GM21447 (cell line): ENCODE measurements at regions not wholly inside any gene's neighbourhood (a gene's known extent, or its start where the extent isn't known, plus 50 kb on each side); places are given as distances from the start of the nearest gene placed in this dataset.

ENCODE experiments used
- ATAC-seq: cut with Tn5 transposase; IDR thresholded peaks from one replicate; pipeline ENCODE4 v1.9.1; 2021; ENCODE audit not compliant: unreplicated experiment

DNA sequence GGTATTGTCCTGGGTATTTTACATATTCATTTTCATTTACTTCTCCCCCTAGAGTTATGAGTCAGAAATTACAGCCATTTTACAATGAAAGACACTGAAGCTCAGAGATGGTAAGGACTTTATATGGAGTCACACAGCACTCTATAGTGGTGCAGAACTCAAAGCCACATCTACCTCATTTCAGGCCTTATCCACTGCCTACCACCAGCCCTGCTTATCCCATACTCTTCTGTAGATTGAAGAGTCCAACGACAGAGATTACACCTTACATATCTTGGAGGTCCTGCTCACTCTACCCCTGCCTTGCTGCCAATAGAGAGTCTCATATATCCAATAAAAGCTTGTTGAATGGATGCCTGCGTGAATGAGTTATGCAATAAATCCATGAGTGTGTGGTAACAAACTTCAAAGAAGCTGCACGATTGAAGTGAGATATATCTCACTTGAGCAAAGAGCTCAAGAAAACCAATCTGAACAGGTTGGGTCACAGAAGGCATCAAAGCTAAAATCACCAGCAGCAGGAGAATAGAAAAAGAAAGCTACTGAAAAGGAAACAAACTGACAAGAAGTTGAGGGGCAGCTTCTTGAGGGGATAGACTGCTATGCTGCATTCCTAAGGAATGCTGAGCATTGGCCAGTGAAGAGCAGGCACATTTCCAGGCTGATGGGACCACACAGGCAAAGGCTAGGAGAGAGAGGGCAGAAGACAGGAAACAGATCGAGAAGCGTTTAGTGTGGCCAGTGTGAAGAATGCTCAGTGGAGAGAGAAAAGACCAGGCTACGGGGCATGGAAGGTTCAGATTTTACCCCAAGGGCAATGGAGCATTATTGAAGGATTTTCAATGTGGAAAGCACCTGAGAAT lies 585.6 kb downstream of the DHX35 start:
- no peak for ATAC-seq

DNA sequence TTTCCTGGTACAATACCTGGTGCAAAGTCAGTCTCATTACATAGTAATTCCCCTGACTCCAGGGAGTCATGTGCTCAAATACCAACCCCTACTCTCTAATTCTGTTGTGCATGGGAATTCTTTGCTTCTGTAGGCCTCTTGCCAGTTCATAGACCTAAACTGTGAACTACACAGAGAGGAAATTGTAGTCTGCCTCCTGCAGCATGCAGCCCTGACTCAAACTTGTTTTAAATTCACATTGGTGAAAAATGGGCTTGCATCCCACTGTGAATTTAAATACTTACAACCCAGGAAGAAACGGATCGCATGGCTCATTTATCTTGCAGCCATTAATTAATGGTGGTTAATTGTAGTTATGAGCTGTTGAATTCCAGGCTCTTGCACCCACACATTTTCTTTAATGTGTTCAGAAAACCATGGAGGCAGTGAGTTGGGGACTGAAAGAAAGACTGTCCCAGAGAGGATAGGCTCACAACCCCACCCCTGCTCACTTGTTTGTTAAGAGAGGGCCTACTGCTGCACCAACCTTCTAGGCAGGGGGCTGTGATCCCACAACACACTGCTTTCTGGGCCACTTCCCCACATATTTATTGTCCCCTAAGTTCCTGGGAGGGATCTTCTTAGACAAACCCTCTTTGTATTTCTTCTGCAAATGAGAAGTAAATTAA lies 579.1 kb downstream of the DHX35 start:
- ATAC-seq: no peak

DNA sequence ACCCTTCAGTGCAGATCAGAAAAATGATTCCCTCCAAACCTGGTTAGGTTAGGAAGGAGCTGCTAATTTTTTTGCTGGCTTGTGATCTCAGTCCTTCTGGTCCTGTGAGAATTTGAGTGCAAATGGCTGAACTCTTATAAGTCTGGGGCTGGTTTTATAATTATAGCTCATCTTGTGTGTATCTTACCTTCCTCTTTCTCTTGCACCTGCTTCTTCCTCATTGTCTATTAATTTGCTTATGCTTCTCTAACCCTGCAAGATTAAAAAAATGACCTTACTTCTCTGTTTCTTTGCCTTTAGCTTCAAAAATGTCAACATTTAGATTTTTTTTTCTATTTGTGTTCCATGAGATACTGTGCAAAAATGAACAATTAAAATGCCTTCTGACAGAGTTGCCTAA lies 576.2 kb downstream of the DHX35 start:
- ATAC-seq: no peak

DNA sequence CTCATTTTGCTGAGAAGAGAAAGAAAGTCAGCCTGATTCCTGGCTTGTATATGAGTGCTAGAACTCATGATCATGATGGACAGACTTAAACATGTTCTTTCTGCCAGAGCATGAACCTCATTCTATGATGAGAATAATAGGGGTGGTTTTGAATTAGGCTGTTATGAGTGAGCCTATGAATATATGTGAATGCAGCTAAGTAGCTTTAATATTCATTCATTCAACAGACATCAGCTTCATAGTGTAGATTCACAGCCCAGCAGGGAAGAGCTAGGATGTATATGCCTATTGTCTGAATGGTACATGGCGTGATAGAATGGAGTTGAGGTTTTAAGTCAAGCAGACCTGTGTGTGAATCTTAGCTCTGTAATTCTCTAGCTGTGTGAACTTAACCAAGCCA lies 573.2 kb downstream of the DHX35 start:
- no peak for ATAC-seq

DNA sequence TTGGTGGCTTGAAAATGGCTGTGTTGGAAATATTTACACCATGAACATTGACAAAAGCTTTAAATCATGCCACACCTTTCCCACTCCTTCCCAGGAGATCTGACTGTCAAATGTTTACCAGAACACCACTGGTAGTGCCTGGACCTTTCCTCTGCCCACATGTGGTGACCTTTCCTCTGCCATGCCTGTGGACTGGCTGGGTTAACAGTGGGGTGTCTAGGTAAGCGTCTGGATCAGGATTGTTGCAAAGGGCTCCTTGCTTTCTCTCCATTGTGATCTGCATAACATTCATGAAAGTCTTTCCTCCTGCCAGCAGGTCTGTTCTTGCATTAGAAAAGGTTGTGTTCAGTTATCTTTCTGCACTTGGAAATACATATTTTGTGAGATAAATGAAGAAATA lies 572.7 kb downstream of the DHX35 start:
- ATAC-seq: no peak

DNA sequence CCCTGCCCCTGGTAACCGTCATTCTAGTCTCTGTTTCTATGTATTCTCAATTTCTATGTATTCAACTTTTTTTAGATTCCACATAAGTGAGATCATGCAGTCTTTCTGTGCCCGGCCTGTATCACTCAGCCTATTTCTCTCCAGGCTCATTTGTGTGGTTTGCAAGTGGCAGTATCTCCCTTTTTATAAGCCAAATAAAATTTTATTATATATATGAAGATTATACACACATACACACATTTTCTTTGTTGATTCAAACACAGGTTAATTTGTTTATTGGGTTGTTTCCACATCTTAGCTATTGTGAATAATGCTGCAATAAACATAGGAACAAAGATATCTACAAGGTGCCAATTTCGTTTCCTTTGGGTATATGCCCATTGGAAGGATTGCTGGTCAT lies 571.7 kb downstream of the DHX35 start:
- ATAC-seq: no peak

DNA sequence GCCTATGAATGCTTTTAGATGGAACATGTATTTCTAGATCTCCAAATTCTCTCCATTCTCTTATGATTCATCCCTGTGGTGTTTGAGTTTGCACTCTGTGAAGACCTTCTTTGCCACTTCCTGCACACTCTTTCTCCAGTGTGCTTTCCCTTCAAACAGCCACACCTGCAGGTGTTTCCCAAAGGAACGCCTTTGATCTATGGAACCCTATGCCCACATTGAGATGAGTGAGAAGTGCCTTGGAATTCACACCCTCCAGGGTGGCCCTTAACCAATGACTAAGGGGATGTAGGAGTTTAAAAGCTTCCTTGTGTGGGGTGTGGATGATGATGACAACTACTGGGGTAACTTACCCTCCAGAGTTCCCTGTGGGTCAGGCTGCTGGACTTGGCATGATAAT lies 570.1 kb downstream of the DHX35 start:
- no peak for ATAC-seq

DNA sequence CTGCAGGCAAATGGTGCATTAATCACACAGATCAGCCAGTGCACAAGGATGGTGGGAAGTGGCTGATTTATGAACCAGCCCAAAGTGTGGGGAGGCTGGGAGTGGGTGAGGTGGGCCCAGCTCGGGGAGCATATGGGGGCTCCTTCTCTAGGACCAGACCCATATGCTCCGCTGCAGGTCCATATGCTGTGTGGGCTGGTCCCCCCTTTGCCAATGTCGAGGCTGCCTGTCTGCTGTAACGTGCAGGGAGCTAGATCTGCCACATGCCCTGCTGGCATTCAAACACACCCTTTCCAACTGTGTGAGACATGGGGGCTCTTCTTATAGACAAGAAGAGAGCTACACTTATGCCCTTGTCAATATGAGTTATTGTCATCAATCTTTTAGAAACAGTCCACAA lies 566.3 kb downstream of the DHX35 start:
- ATAC-seq: no peak

DNA sequence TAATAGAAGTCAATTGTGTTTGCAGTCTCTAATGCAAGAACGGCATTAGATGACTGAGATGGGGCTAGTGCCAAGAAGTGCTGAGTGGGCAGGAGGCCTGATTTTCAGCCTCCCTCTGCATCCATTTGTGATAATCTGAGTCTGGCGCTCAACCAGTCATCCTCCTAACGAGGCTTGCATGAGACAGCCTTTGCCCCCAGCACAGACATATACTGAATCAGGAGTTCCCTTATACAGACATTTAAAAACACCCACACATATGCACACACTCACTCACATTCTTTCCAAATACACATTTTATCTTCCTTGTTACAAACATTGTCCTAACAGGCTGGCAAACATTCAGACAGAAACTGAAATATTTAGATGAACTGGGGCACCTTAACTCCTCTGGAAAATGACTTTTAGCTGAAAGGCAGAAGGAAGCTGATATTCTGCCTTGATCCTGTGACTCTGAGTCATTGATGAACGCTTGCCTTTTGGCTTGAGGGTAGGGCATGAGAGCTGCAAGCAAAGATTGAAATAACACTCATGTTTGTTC lies 562.3 kb downstream of the DHX35 start:
- ATAC-seq: no peak

DNA sequence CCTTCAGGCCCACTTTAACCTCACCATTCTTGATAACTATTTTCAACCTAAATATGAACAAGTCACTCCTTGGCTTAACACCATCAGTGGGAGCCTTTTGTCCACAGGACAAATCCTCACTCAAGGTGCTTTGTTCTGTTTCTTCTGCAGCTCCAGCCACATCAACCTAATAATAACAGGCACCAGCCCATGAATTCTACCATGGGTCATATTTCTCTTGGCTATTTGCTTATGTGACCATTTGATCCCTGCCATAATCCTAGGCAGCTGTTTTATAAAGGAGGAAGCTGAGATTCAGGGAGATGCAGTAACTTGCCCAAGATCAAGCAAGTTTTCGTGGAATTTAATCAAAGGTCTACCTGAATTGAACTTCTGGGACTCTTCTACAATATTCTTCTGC lies 561.3 kb downstream of the DHX35 start:
- no peak for ATAC-seq

DNA sequence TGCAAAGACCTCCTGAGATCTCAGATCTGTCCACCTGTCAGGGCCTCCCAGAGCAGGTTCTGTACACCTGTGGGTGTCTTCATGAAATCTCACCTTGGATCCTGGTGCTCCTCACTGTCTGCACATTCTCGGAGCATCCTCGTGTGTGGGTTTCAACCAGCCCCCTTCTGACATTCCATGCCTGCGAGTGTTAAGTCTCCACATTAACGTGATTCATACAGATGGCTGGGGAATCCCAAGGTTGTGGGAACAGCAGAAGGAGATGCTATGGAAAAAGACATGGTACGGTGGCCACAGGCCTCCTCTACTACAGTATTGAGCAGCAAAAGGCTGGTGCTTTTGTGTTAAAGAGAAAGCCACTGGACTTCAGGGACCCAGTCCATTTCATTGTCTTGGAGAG lies 556.5 kb downstream of the DHX35 start:
- ATAC-seq: no peak

DNA sequence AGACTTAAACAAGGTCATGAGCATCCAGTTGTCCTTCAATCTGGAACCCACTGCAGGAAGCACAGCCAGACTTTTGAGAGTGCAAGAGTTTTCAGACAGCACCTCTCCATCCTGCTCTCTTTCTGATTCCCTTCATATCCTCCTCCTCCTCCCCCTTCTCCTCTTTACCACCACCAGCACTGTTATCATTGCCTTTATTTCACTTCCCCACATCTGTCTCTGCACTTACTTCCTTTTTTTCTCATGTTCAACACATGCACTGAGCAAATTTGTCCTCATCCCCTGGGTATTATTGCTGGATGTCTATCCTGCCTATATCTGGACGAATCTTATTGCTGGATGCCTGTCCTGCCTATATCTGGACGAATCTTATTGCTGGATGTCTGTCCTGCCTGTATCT lies 554.8 kb downstream of the DHX35 start:
- no peak for ATAC-seq

DNA sequence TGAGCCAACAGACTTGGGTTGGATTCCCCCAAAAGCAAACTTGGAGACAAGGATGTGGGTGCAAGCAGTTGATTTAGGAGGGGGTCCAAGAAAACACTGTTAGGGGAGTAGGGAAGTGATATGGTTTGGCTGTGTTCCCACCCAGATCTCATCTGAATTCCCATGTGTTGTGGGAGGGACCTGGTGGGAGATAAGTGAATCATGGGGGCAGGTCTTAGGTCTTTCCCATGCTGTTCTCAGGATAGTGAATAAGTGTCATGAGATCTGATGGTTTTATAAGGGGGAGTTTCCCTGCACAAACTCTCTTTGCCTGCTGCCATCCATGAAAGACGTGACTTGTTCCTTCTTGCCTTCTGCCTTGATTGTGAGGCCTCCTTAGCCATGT lies 542.6 kb downstream of the DHX35 start:
- no peak for ATAC-seq

DNA sequence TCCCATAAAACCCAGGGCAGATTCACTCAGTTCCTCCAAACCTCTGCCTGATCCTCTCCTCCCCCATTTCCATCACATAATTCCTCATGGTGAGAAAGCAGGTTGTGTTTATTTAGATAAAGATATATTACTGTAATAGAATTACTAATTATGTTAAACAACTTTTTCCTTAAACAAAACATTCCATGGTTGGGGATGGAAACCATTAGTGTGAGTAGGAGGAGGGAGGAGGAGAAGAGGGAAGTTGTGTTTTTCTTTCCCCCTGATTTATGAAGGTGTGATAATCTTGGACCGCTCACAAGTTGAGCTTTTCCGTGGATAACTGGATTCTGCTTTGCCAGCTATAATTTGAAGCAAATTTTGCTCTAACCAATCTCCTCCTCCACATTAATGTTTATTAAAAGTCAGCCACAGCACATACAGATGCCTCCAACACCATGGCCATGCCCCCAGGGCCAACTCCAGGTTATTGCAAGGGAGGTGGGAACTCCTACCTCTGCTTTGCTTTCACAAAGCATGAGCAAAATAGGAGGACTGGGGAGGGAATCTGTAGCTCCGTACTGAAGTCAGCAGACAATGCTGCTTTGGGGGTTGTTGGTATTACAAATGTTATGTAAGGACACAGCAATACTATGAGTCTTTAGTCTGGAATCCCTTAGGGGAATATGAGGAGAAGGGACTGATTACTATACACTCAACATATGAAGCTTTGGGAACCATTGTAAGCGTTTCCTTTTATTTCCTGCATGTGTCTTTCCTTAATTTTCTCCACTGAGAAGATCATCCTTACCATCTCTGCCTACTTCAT lies 542.0 kb downstream of the DHX35 start:
- ATAC-seq: no peak

DNA sequence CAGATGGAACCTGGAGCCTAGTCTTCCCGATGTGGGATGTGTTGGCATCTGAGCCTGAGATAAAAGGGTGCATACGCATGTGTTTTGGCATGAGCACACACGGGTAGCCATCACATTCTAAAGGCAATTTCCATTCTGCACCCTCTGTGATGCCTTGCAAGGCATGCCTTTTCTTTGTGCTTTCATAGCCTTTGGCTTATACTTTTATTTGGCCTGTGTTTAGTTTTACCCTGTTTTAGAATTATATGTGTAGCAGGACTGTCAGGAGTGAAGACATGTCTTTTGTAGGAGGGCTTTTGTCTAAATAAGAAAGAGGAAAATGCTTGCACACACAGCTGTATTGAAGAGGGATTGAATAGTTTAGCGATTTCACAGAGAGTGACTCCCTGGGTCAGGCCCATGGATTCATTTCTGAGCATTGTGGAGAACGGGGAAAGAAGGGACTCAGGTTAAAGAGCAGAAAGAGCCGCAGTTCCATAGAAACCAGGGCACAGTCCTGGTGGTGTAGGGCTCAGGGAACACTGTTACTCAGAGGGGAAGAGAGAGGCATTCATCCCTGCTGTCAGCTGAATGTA lies 530.2 kb downstream of the DHX35 start:
- ATAC-seq: no peak

DNA sequence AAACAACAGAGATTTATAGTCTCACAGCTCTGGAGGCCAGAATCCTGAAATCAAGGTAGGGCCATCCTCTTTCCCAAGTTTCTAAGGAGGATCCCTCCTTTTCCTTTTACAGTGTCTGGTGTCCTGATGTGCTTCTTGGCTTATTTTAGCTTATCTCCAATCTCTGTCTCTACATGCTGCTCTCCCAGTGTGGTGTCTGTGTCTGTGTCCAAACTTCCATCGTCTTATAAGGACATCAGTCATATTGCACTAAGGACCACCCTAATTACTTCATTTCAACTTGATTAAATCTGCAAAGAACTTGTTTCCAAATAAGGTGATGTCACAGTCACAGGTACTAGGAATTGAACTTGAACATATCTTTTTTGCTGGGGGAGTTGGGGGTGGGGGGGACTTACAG lies 529.6 kb downstream of the DHX35 start:
- ATAC-seq: no peak

DNA sequence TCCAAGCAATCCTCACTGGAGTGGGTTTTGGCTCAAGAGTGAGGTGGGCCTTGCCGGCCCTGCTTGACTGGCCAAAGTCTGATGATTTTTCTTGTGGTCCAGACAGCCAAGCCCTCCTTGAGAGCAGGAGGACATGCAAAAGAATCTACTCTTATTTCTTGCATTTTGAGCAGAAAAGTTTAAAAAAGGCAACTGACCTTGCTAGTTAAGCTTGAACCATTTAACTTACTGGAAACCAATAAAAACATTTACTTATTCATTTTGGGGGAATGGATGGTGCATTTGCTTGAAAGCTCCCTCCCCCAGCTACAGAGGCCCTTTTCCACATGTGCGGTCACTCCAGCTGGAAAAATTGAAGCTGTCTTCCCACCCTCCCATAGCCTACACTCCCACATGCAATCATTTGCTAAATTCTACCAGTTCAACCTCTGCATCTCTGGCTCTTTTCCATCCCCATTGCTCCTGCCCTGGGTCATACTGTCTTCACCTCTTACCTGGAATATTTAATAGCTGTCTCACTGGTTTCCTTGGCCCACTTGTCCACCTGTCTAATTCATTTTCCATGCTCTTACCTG lies 527.9 kb downstream of the DHX35 start:
- ATAC-seq: no peak

DNA sequence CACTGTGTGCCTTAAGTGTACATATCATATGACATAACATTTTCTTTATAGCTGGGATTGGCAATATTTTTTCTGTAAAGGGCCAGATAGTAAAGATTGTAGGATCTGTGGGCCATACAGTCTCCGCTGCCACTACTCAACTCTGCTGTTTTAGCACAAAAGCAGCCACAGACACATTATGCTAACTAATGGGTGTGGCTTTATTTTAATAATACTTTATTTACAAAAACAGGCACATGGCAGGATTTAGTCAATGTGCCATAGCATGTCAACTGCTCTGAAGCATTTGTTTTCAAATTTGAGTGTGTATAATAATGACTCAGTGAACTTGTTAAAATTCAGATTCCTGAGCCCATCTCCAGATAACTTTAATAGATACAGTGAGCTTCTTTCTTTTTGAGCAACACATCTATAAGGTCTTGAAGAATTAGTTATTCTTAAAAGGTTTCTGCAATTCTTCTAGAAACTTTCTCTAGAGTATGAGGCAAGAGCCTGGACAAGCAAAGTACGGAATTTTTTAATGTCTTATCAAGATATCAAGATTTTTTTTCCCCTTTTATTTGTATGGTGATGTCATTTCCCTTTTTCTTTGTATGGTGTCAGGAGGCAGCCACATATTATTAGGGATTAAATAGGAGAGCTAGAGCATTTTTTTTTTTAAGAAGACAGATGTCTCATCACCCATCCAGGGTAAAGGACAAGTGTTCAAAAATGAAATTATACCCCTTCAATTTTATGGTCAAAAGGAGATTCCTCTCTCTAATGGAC lies 518.3 kb downstream of the DHX35 start:
- ATAC-seq: no peak

DNA sequence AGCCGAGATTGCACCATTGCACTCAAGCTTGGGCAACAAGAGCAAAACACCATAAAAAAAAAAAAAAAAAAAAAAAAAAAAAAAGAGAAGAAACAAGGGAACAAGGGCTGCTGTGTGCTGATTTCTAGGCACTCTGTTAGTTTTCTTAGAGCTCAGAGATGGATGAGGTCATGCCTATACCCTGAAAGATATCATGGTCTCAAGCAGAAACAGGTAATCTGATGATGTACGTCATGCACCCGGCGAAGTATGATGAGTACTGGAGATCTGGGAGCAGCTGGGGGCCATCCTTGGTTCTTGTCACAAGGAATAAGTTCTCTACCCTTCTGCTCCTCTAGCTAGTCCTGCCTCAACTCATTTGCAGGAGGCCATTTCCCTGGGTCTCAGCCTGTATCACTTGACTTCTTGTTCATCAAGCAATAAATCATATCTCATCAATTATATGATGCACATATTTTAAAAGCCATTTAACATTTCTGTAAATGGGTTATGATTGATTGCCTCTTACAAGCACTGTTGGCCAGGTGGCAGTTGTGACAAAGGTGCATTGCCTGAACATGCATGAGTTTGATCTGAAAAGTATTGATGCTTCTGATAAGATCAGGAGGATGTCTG lies 517.2 kb downstream of the DHX35 start:
- ATAC-seq: no peak

DNA sequence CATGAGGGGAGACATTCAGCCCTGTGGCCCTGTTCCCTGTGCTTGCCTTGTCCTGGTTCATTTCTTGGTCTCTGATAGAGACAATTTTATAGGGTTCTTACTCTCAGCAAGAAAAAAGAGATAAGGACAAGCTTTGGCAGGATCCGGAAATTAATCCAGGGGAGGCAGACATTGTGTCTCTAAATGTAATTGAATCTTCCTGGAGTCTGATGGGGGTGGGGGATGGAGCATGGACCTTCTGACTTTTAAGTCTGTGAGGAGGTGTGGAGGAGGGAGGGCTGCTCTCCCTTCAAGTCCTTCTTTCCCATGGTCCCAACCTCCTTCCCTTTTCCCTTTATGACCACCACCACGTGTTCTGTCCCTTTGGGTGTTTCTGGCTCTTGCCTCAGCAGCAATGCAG lies 512.7 kb downstream of the DHX35 start:
- ATAC-seq: no peak
